Endothelial cell of umbilical vein (primary cell): ENCODE measurements at regions not wholly inside any gene's neighbourhood (a gene's known extent, or its start where the extent isn't known, plus 50 kb on each side); places are given as distances from the start of the nearest gene placed in this dataset.

Experiments
- CTCF ChIP-seq, 2 donors: IDR thresholded peaks; 1 replicate in 1 of 2; 2 replicates in 1 of 2; pipeline ENCODE4 v1.5.1; 2011; ENCODE audit warnings: low read length in 2 of 2, mild to moderate bottlenecking in 2 of 2, moderate library complexity in 2 of 2, control low read depth in 1 of 2, inconsistent platforms in 1 of 2, low read depth in 1 of 2; ENCODE audit not compliant: insufficient read depth in 1 of 2; ENCODE audit errors: extremely low read depth in 1 of 2
- FOS ChIP-seq: IDR thresholded peaks from 2 replicates; pipeline ENCODE4 v1.6.1; 2011; ENCODE audit warnings: mild to moderate bottlenecking, low read length, moderate library complexity, borderline replicate concordance; ENCODE audit not compliant: insufficient read depth
- JUN ChIP-seq: IDR thresholded peaks from 2 replicates; pipeline ENCODE4 v1.6.1; 2011; ENCODE audit warnings: borderline replicate concordance, low read depth; ENCODE audit not compliant: insufficient read length, insufficient read depth
- MYC ChIP-seq: IDR thresholded peaks from one replicate; pipeline ENCODE4 v1.6.1; 2011; ENCODE audit warnings: mild to moderate bottlenecking, low read depth, low read length
- POLR2A ChIP-seq: IDR thresholded peaks from 2 replicates; pipeline ENCODE4 v1.6.1; 2012; ENCODE audit warnings: low read depth, mild to moderate bottlenecking, control low read depth, low read length

GRCh38 chr6:12654514-12654913, 62.1 kb upstream of the PHACTR1 start:
- TF ChIP-seq CTCF (IDR thresholded peaks at IDR 0.05; ENCODE audit: extremely low read depth in 1 of 2, insufficient read depth in 1 of 2, low read depth in 1 of 2, low read length in 2 of 2) (no peak), POLR2A (no peak), JUN (no peak), FOS (no peak), MYC (no peak)
